Transverse colon (tissue), 4 donors: ENCODE measurements at regions not wholly inside any gene's neighbourhood (a gene's known extent, or its start where the extent isn't known, plus 50 kb on each side); places are given as distances from the start of the nearest gene placed in this dataset.

ENCODE experiments used
- DNase-seq: peaks from one replicate; pipeline ENCODE4 v3.0.0-alpha.2; 2019
- H3K27ac ChIP-seq, 4 donors: fragments of 200-600 bp; sonication (generic); 2 replicates each; pipeline ENCODE4 v1.5.1; 2016 to 2018; ENCODE audit warnings: inconsistent platforms in 4 of 4
- H3K27me3 ChIP-seq: fragments of 200-600 bp; sonication (generic); 2 replicates; pipeline ENCODE4 v1.5.1; 2017; ENCODE audit warnings: inconsistent platforms
- H3K36me3 ChIP-seq, 4 donors: fragments of 200-600 bp; sonication (generic); 2 replicates each; pipeline ENCODE4 v1.5.1; 2017 to 2019; ENCODE audit warnings: inconsistent platforms in 4 of 4
- H3K4me1 ChIP-seq, 4 donors: fragments of 200-600 bp; sonication (generic); 2 replicates each; pipeline ENCODE4 v1.5.1; 2017 to 2020; ENCODE audit warnings: inconsistent platforms in 4 of 4
- H3K4me3 ChIP-seq, 4 donors: fragments of 200-600 bp; sonication (generic); 1 replicate in 1 of 4; 2 replicates in 3 of 4; pipeline versions ENCODE4 v1.5.1 to v1.6.1; 2017 to 2019; ENCODE audit warnings: inconsistent platforms in 4 of 4
- H3K9me3 ChIP-seq, 2 donors: fragments of 200-600 bp; sonication (generic); 2 replicates each; pipeline ENCODE4 v1.5.1; 2017 to 2019; ENCODE audit warnings: inconsistent platforms in 2 of 2
- CTCF ChIP-seq, 5 experiments: fragments of 200-600 bp in 3 of 5; fragments of 450-650 bp in 2 of 5; sonication (generic) in 3 of 5; IDR thresholded peaks; 1 replicate in 2 of 5; 2 replicates in 3 of 5; pipeline ENCODE4 v1.5.1; 2016 to 2017; ENCODE audit warnings: antibody characterized with exemption in 5 of 5, inconsistent platforms in 3 of 5, mild to moderate bottlenecking in 2 of 5, moderate library complexity in 1 of 5
- EP300 ChIP-seq: sonication (generic); formaldehyde crosslinking; IDR thresholded peaks from one replicate; pipeline ENCODE4 v1.6.1; 2017; ENCODE audit warnings: antibody characterized with exemption, low read depth
- POLR2A ChIP-seq: fragments of 450-650 bp; IDR thresholded peaks from one replicate; pipeline ENCODE4 v1.6.1; 2016; ENCODE audit warnings: antibody characterized with exemption, mild to moderate bottlenecking, moderate library complexity
- POLR2AphosphoS5 ChIP-seq, 3 donors: sonication (generic); formaldehyde crosslinking; IDR thresholded peaks; one replicate each; pipeline ENCODE4 v1.6.1; 2016; ENCODE audit warnings: antibody characterized with exemption in 3 of 3
- WGBS, 2 donors: methylation state at CpG; one replicate each; pipeline ENCODE4 v1.1.5; 2018; ENCODE audit warnings: low coverage in 1 of 2; 5-methylcytosine and 5-hydroxymethylcytosine counted together
- in situ Hi-C, 4 donors: fragments of 200-750 bp; cut with MboI; loops; one replicate each; pipeline versions ENCODE4 v1.15.0 to v1.15.1; 2017; ENCODE audit warnings: low sequenced_read_pairs in 3 of 4, low pct_ligation_motif_present in 1 of 4, low pct_unique_long_range_greater_than_20kb in 1 of 4
- intact Hi-C: fragments of 100-400 bp; cut with DNase I; formaldehyde crosslinking; loops from one replicate; pipeline ENCODE4 v1.15.1; 2023; ENCODE audit warnings: low total_unique reads

- WGBS, 2 donors = 76 to 87% methylated on average over 8 to 16 of the region's 16 CpGs
- H3K27ac ChIP-seq = no peak overlapping the region
- H3K4me3 ChIP-seq = no peak overlapping the region
- in situ Hi-C loops (no loop called here), intact Hi-C loops (loop anchor here (5.0 kb wide), 1 partner anchor 613 kb away; no protein-coding TSS in a partner anchor)
- no peak for TF ChIP-seq EP300
- TF ChIP-seq POLR2AphosphoS5 (IDR thresholded peaks at IDR 0.05) = no peak
- no peak for TF ChIP-seq POLR2A
- no peak for TF ChIP-seq CTCF (IDR thresholded peaks at IDR 0.05)
- no peaks in the 10 kb centered on the region for H3K36me3 ChIP-seq
- H3K4me1 ChIP-seq = peaks cover 12 to 21% (median 17%) of the 10 kb centered on the region in 4 donors
- H3K27me3 ChIP-seq = no peaks in the 10 kb centered on the region
- H3K9me3 ChIP-seq = no peaks in the 10 kb centered on the region
- no peak for DNase-seq
Measured at GRCh38 chr9:129379181-129379836, 201.2 kb upstream of the IER5L start.

- in situ Hi-C loops (no loop called here), intact Hi-C loops (loop anchor here (5.0 kb wide), 1 partner anchor 614 kb away; no protein-coding TSS in a partner anchor)
- Histone ChIP-seq H3K9me3 (no peaks in the 10 kb centered on the region), H3K4me3 (no peak overlapping the region), H3K4me1 (peaks cover 10 to 11% (median 10%) of the 10 kb centered on the region in 4 donors), H3K27me3 (no peaks in the 10 kb centered on the region), H3K27ac (no peak overlapping the region), H3K36me3 (no peaks in the 10 kb centered on the region)
- no peak for DNase-seq
- no peak for TF ChIP-seq POLR2AphosphoS5 (IDR thresholded peaks at IDR 0.05)
- no peak for TF ChIP-seq EP300
- TF ChIP-seq POLR2A = no peak
- no peak for TF ChIP-seq CTCF (IDR thresholded peaks at IDR 0.05)
- WGBS, 2 donors = 86 to 91% methylated on average over 10 to 28 of the region's 28 CpGs
Measured at GRCh38 chr9:129377931-129378661, 200.0 kb upstream of the IER5L start.

GRCh38 chr9:129377181-129377580, 199.1 kb upstream of the IER5L start:
- in situ Hi-C loops = no loop called here
- WGBS, 2 donors = 79 to 80% methylated on average over 5 of the region's 5 CpGs
- TF ChIP-seq POLR2AphosphoS5 (IDR thresholded peaks at IDR 0.05) (no peak), CTCF (IDR thresholded peaks at IDR 0.05) (no peak), POLR2A (no peak), EP300 (no peak)

GRCh38 chr9:129375845-129376244, 197.8 kb upstream of the IER5L start:
- WGBS, 2 donors = 81 to 89% methylated on average over 5 of the region's 5 CpGs

More at GRCh38 chr9:129377181-129377580, 199.1 kb upstream of the IER5L start:
- Histone ChIP-seq H3K9me3 (no peaks in the 10 kb centered on the region), H3K36me3 (no peaks in the 10 kb centered on the region), H3K4me3 (no peak overlapping the region), H3K4me1 (peaks cover under 1 to 2% (median 1%) of the 10 kb centered on the region in 4 donors), H3K27ac (no peak overlapping the region), H3K27me3 (no peaks in the 10 kb centered on the region)
- intact Hi-C loops = loop anchor here (5.0 kb wide), 1 partner anchor 615 kb away; no protein-coding TSS in a partner anchor
- no peak for DNase-seq

More at GRCh38 chr9:129375845-129376244, 197.8 kb upstream of the IER5L start:
- in situ Hi-C loops = no loop called here
- intact Hi-C loops = loop anchor here (1.0 to 5.0 kb wide), 2 partner anchors 20 to 616 kb away; no protein-coding TSS in a partner anchor
- TF ChIP-seq EP300 = no peak
- H3K9me3 ChIP-seq = no peaks in the 10 kb centered on the region
- no peaks in the 10 kb centered on the region for H3K4me1 ChIP-seq
- H3K36me3 ChIP-seq = no peaks in the 10 kb centered on the region
- no peak overlapping the region for H3K4me3 ChIP-seq
- no peak for DNase-seq
- H3K27ac ChIP-seq = no peak overlapping the region
- H3K27me3 ChIP-seq = no peaks in the 10 kb centered on the region
